K562 (cell line): ENCODE measurements at regions not wholly inside any gene's neighbourhood (a gene's known extent, or its start where the extent isn't known, plus 50 kb on each side); places are given as distances from the start of the nearest gene placed in this dataset.

Experiments used
- ATAC-seq: fragments of 200-7000 bp; cut with Tn5 transposase; 3 replicates; pipeline ENCODE4 v1.9.1; 2020; ENCODE audit warnings: moderate library complexity
- BruUV-seq: library from RNA; stranded (reverse); fragments of 400-500 nt; replicated peaks from 2 replicates; lab custom pipeline; 2021; lab: Mats Ljungman, UMichigan
- CTCF ChIA-PET: fragments of 300-600 bp; formaldehyde crosslinking; extraction: SDS; loops from one replicate; lab custom pipeline; 2021; ENCODE audit warnings: low intra/inter-chr PET ratio; lab: Yijun Ruan, JAX
- POLR2A ChIA-PET: fragments of 300-600, 350-650 bp; sonication (Branson Sonifier 250); formaldehyde crosslinking; extraction: SDS; loops from one replicate; lab custom pipeline; 2021; ENCODE audit warnings: antibody characterized with exemption, inconsistent platforms; lab: Yijun Ruan, JAX
- DNase-seq, 4 experiments: peaks; one replicate each; pipeline versions ENCODE4 v3.0.0 to v3.0.0-alpha.2; 2011 to 2018; ENCODE audit warnings: low spot score in 3 of 4, mixed read lengths in 3 of 4; ENCODE audit errors: extremely low read depth in 1 of 4
- FAIRE-seq: peaks from 2 replicates; lab custom pipeline; 2011; peaks lifted over from hg19 to GRCh38; lab: Jason Lieb, UNC
- H2AFZ ChIP-seq: 2 replicates; pipeline ENCODE4 v1.6.0; 2011; ENCODE audit warnings: low read depth, low read length, control low read depth, inconsistent platforms
- H3K27ac ChIP-seq: fragments of 200-600 bp; 3 replicates; pipeline ENCODE4 v1.8.0; 2011; ENCODE audit warnings: low read depth, mild to moderate bottlenecking, control low read depth, inconsistent platforms, low read length, moderate library complexity, mixed read lengths; ENCODE audit errors: extremely low read depth
- H3K27me3 ChIP-seq, 2 experiments: fragments of 300-600 bp in 1 of 2; 2 replicates in 1 of 2; 3 replicates in 1 of 2; pipeline versions ENCODE4 v1.6.0 to v1.8.0; 2011; ENCODE audit warnings: inconsistent platforms in 2 of 2, low read length in 2 of 2, mild to moderate bottlenecking in 1 of 2, mixed read lengths in 1 of 2, moderate library complexity in 1 of 2; ENCODE audit not compliant: control insufficient read depth in 2 of 2, insufficient read depth in 2 of 2
- H3K36me3 ChIP-seq: fragments of 300-600 bp; 3 replicates; pipeline ENCODE4 v1.8.0; 2011; ENCODE audit warnings: mild to moderate bottlenecking, low read length, inconsistent platforms; ENCODE audit not compliant: control insufficient read depth, insufficient read depth
- H3K4me1 ChIP-seq, 2 experiments: fragments of 200-600 bp in 1 of 2; replicated peaks in 1 of 2; 2 replicates in 1 of 2; 3 replicates in 1 of 2; pipeline versions ENCODE4 v1.5.1 to v1.8.0; 2011; ENCODE audit warnings: inconsistent platforms in 2 of 2, low read length in 2 of 2, mild to moderate bottlenecking in 1 of 2, mixed read lengths in 1 of 2, moderate library complexity in 1 of 2; ENCODE audit not compliant: control insufficient read depth in 2 of 2, insufficient read depth in 2 of 2
- H3K4me2 ChIP-seq: 2 replicates; pipeline ENCODE4 v1.6.1; 2011; ENCODE audit warnings: low read length, control low read depth, inconsistent platforms, mixed read lengths; ENCODE audit not compliant: insufficient read depth
- H3K4me3 ChIP-seq: fragments of 200-600 bp; sonication (generic), shearing (Covaris generic); 2 replicates; pipeline ENCODE4 v1.5.1; 2016; ENCODE audit warnings: control low read depth, inconsistent platforms
- H3K79me2 ChIP-seq: fragments of 200-600 bp; 3 replicates; pipeline ENCODE4 v1.8.0; 2011; ENCODE audit warnings: low read length, inconsistent platforms; ENCODE audit not compliant: control insufficient read depth, insufficient read depth
- H3K9ac ChIP-seq, 2 experiments: 2 replicates each; pipeline versions ENCODE4 v1.6.0 to v1.6.1; 2011; ENCODE audit warnings: low read depth in 2 of 2, low read length in 2 of 2, control low read depth in 1 of 2, inconsistent platforms in 1 of 2, mild to moderate bottlenecking in 1 of 2, mixed read lengths in 1 of 2; ENCODE audit not compliant: insufficient read depth in 1 of 2
- H3K9me1 ChIP-seq: one replicate; pipeline ENCODE4 v1.6.0; 2011; ENCODE audit warnings: inconsistent platforms, mild to moderate bottlenecking, low read length, moderate library complexity; ENCODE audit not compliant: control insufficient read depth, insufficient read depth
- H3K9me3 ChIP-seq: replicated peaks from 2 replicates; pipeline ENCODE4 v1.5.1; 2011; ENCODE audit warnings: low read depth, low read length, inconsistent platforms; ENCODE audit not compliant: control insufficient read depth, insufficient read depth
- H4K20me1 ChIP-seq: replicated peaks from 2 replicates; pipeline ENCODE4 v1.6.1; 2011; ENCODE audit warnings: low read length, inconsistent platforms, mixed read lengths; ENCODE audit not compliant: control insufficient read depth, insufficient read depth
- ADNP ChIP-seq: fragments of 200-800 bp; sonication (Bioruptor generic); IDR thresholded peaks from 2 replicates; pipeline ENCODE4 v1.6.1; 2016; ENCODE audit warnings: missing genetic modification characterization, missing compliant biosample characterization
- ARID1B ChIP-seq: fragments of 450-650 bp; IDR thresholded peaks from 2 replicates; pipeline ENCODE4 v1.6.1; 2016; ENCODE audit warnings: antibody characterized with exemption, mild to moderate bottlenecking, inconsistent platforms
- ARID2 ChIP-seq: fragments of 450-650 bp; IDR thresholded peaks from 2 replicates; pipeline ENCODE4 v1.6.1; 2017; ENCODE audit warnings: antibody characterized with exemption, mild to moderate bottlenecking
- ATF1 ChIP-seq, 2 experiments: fragments of 450-650 bp in 1 of 2; IDR thresholded peaks; 2 replicates each; pipeline ENCODE4 v1.6.1; 2016; ENCODE audit warnings: missing compliant biosample characterization in 1 of 2, missing genetic modification characterization in 1 of 2
- CCAR2 ChIP-seq: fragments of 200-400 bp; formaldehyde crosslinking; IDR thresholded peaks from 2 replicates; pipeline ENCODE4 v1.6.1; 2017; ENCODE audit warnings: mild to moderate bottlenecking, low read depth, low read length
- EHMT2 ChIP-seq: fragments of 450-650 bp; IDR thresholded peaks from 2 replicates; pipeline ENCODE4 v1.6.1; 2018; ENCODE audit warnings: antibody characterized with exemption
- FOXJ3 ChIP-seq: sonication (generic); formaldehyde crosslinking; IDR thresholded peaks from 2 replicates; pipeline ENCODE4 v1.4.0; 2020; ENCODE audit warnings: mild to moderate bottlenecking, missing genetic modification reagents
- HEY1 ChIP-seq: fragments of 250-450 bp; sonication (Bioruptor Pico); IDR thresholded peaks from 2 replicates; pipeline ENCODE4 v1.5.0; 2020; ENCODE audit warnings: mild to moderate bottlenecking, moderate library complexity, borderline replicate concordance
- HMG20B ChIP-seq: fragments of 250-450 bp; sonication (Bioruptor Pico); IDR thresholded peaks from 2 replicates; pipeline ENCODE4 v1.5.0; 2021; ENCODE audit warnings: mild to moderate bottlenecking
- JUN ChIP-seq, 2 experiments: sonication (generic) in 1 of 2; formaldehyde crosslinking in 1 of 2; IDR thresholded peaks; 2 replicates each; pipeline versions ENCODE4 v1.6.1 to v1.8.0; 2012 to 2022; ENCODE audit warnings: borderline replicate concordance in 2 of 2, mild to moderate bottlenecking in 2 of 2, improper control_type of control experiment in 1 of 2, low read depth in 1 of 2, low read length in 1 of 2, missing genetic modification reagents in 1 of 2
- MLX ChIP-seq, 2 experiments: fragments of 450-650 bp in 1 of 2; sonication (generic) in 1 of 2; formaldehyde crosslinking; conservative IDR thresholded peaks; 2 replicates each; pipeline versions ENCODE4 v1.4.0 to v1.8.1; 2020 to 2022; ENCODE audit warnings: mild to moderate bottlenecking in 1 of 2, missing genetic modification reagents in 1 of 2
- NR4A1 ChIP-seq, 2 experiments: fragments of 250-450 bp in 1 of 2; fragments of 450-650 bp in 1 of 2; sonication (Bioruptor Pico) in 1 of 2; IDR thresholded peaks; 2 replicates each; pipeline versions ENCODE4 v1.4.0 to v1.6.1; 2016 to 2020; ENCODE audit warnings: mild to moderate bottlenecking in 2 of 2, missing compliant biosample characterization in 1 of 2, missing genetic modification characterization in 1 of 2, moderate library complexity in 1 of 2
- PHB2 ChIP-seq: fragments of 450-650 bp; IDR thresholded peaks from 2 replicates; pipeline ENCODE4 v1.6.1; 2017; ENCODE audit warnings: low read depth
- POLR2AphosphoS5 ChIP-seq: IDR thresholded peaks from 2 replicates; pipeline ENCODE4 v1.6.1; 2011; ENCODE audit warnings: mild to moderate bottlenecking, low read depth, low read length, moderate library complexity; ENCODE audit not compliant: control insufficient read depth, insufficient read depth
- RAD21 ChIP-seq, 2 experiments: fragments of 250-450 bp in 1 of 2; fragments of 450-650 bp in 1 of 2; sonication (Bioruptor Pico) in 1 of 2; formaldehyde crosslinking in 1 of 2; IDR thresholded peaks in 1 of 2; conservative IDR thresholded peaks in 1 of 2; 2 replicates each; pipeline versions ENCODE4 v1.4.0 to v1.8.0; 2020 to 2022; ENCODE audit warnings: mild to moderate bottlenecking in 2 of 2, moderate library complexity in 1 of 2
- STAT5A ChIP-seq: IDR thresholded peaks from 2 replicates; pipeline ENCODE4 v1.6.1; 2012; ENCODE audit warnings: low read length, inconsistent platforms, borderline replicate concordance
- TAF15 ChIP-seq: fragments of 200-400 bp; formaldehyde crosslinking; IDR thresholded peaks from 2 replicates; pipeline ENCODE4 v1.6.1; 2017; ENCODE audit warnings: mild to moderate bottlenecking, low read depth, low read length, moderate library complexity
- TAL1 ChIP-seq: fragments of 450-650 bp; IDR thresholded peaks from 2 replicates; pipeline ENCODE4 v1.6.1; 2016; ENCODE audit warnings: mild to moderate bottlenecking
- ZNF354B ChIP-seq: fragments of 250-450 bp; sonication (Bioruptor Pico); IDR thresholded peaks from 2 replicates; pipeline ENCODE4 v1.4.0; 2020
- ZNF696 ChIP-seq: fragments of 250-450 bp; sonication (Bioruptor Pico); conservative IDR thresholded peaks from 2 replicates; pipeline ENCODE4 v1.4.0; 2020; ENCODE audit warnings: mild to moderate bottlenecking, moderate library complexity
- WGBS: fragments of 100-300 bp; shearing (Covaris generic); methylation state at CpG from one replicate; pipeline ENCODE4 v1.1.6; 2016; ENCODE audit warnings: low coverage, mixed read lengths; ENCODE audit not compliant: insufficient coverage; ENCODE audit errors: missing lambda C conversion rate; 5-methylcytosine and 5-hydroxymethylcytosine counted together
- in situ Hi-C: fragments of 300-500 bp; cut with MboI; formaldehyde crosslinking; loops from 4 replicates; pipeline ENCODE4 v1.15.0; 2018; ENCODE audit warnings: inconsistent platforms, mixed read lengths
- intact Hi-C: fragments of 100-400 bp; cut with micrococcal nuclease; formaldehyde crosslinking; loops from 2 replicates; pipeline ENCODE4 v1.14.2; 2022

GRCh38 chr21:35134309-35134708 is 85.2 kb upstream of the RUNX1 start:
- Histone ChIP-seq H3K9me3 (no peaks in the 10 kb centered on the region), H3K4me2 (no peak overlapping the region), H3K4me1 (peaks cover 9 to 29% of the 10 kb centered on the region in 2 experiments; a peak in 4 of 5 replicates), H3K36me3 (no peaks in the 10 kb centered on the region), H3K79me2 (no peaks in the 10 kb centered on the region), H4K20me1 (no peaks in the 10 kb centered on the region), H2AFZ (no peak overlapping the region; the same call in 1 of the 2 replicates), H3K27me3 (no peaks in the 10 kb centered on the region), H3K9me1 (no peaks in the 10 kb centered on the region), H3K27ac (no peak overlapping the region), H3K4me3 (no peak overlapping the region), H3K9ac (no peak overlapping the region)
- WGBS, result 54% methylated on average over 2 of the region's 2 CpGs
- CTCF ChIA-PET, result no interaction called here
- ATAC-seq, result no peak
- DNase-seq, result no peak
- no peak for FAIRE-seq
- POLR2A ChIA-PET, result no interaction called here
- in situ Hi-C loops (no loop called here), intact Hi-C loops (no loop called here)
- no peak for TF ChIP-seq MLX (CRISPR knock-in tag; conservative IDR thresholded peaks at IDR 0.05)
- no peak for TF ChIP-seq ARID1B
- TF ChIP-seq FOXJ3, result no peak
- no peak for TF ChIP-seq ZNF696 (CRISPR knock-in tag)
- TF ChIP-seq HEY1 (CRISPR knock-in tag), result no peak
- TF ChIP-seq JUN (IDR thresholded peaks at IDR 0.05; ENCODE audit: borderline replicate concordance, low read depth, low read length), result no peak
- no peak for TF ChIP-seq JUN (CRISPR knock-in tag; IDR thresholded peaks at IDR 0.05; ENCODE audit: borderline replicate concordance)
- TF ChIP-seq POLR2AphosphoS5, result no peak
- no peak for TF ChIP-seq ATF1 (CRISPR knock-in tag; IDR thresholded peaks at IDR 0.05)
- TF ChIP-seq ATF1 (tag; IDR thresholded peaks at IDR 0.05), result no peak
- no peak for TF ChIP-seq TAL1
- no peak for TF ChIP-seq ZNF354B (CRISPR knock-in tag)
- no peak for TF ChIP-seq HMG20B (CRISPR knock-in tag)
- TF ChIP-seq CCAR2, result no peak
- no peak for TF ChIP-seq ADNP (tag)
- TF ChIP-seq EHMT2, result no peak
- no peak for TF ChIP-seq NR4A1 (CRISPR knock-in tag; IDR thresholded peaks at IDR 0.05)
- no peak for TF ChIP-seq NR4A1 (tag; IDR thresholded peaks at IDR 0.05)
- no peak for TF ChIP-seq STAT5A
- TF ChIP-seq TAF15, result no peak
- TF ChIP-seq PHB2, result no peak
- no peak for TF ChIP-seq ARID2
- no peak for TF ChIP-seq RAD21 (CRISPR knock-in tag; conservative IDR thresholded peaks at IDR 0.05 in 1 of 2, IDR thresholded peaks at IDR 0.05 in 1 of 2)
- no TSS peak for BruUV-seq
